Upper lobe of right lung (tissue), 1 donor: ENCODE measurements at regions not wholly inside any gene's neighbourhood (a gene's known extent, or its start where the extent isn't known, plus 50 kb on each side); places are given as distances from the start of the nearest gene placed in this dataset.
A peak's percentile ranks its signal among the peaks of the same experiment; 100 is the strongest.

Experiments used
- ATAC-seq: fragments of 200-7000 bp; cut with Tn5 transposase; one replicate; pipeline ENCODE4 v1.9.1; 2020; ENCODE audit warnings: mild to moderate bottlenecking, moderate library complexity
- DNase-seq: peaks from one replicate; pipeline ENCODE4 v3.0.0-alpha.2; 2020
- H3K27ac ChIP-seq: fragments of 200-600 bp; one replicate; pipeline ENCODE4 v1.8.0; 2022
- H3K27me3 ChIP-seq: fragments of 200-600 bp; one replicate; pipeline ENCODE4 v1.8.0; 2022; ENCODE audit warnings: mild to moderate bottlenecking
- H3K36me3 ChIP-seq: fragments of 200-600 bp; one replicate; pipeline ENCODE4 v1.8.0; 2022
- H3K4me1 ChIP-seq: fragments of 200-600 bp; one replicate; pipeline ENCODE4 v1.8.0; 2022
- H3K4me3 ChIP-seq: fragments of 200-600 bp; one replicate; pipeline ENCODE4 v1.8.0; 2022; ENCODE audit warnings: mild to moderate bottlenecking
- H3K9me3 ChIP-seq: fragments of 200-600 bp; one replicate; pipeline ENCODE4 v1.8.0; 2022
- CTCF ChIP-seq: fragments of 200-600 bp; IDR thresholded peaks from one replicate; pipeline ENCODE4 v1.8.0; 2022; ENCODE audit warnings: antibody characterized with exemption
- intact Hi-C: fragments of 100-400 bp; cut with DNase I; formaldehyde crosslinking; loops from one replicate; pipeline ENCODE4 v1.11.0; 2022
- donor health status: DM: no; HTN: yes; CAD: no; lungs with severe emphysema.

GRCh38 chr18:56299740-56300139 lies 338.7 kb downstream of the TXNL1 start:
- H3K36me3 ChIP-seq: no peaks in the 10 kb centered on the region
- no peaks in the 10 kb centered on the region for H3K27me3 ChIP-seq
- DNase-seq (no peak), ATAC-seq (no peak)
- no peak overlapping the region for H3K27ac ChIP-seq
- TF ChIP-seq CTCF: no peak
- H3K4me3 ChIP-seq: no peak overlapping the region
- intact Hi-C loops: no loop called here
- no peaks in the 10 kb centered on the region for H3K4me1 ChIP-seq
- no peaks in the 10 kb centered on the region for H3K9me3 ChIP-seq

GRCh38 chr18:56298935-56299334 lies 339.5 kb downstream of the TXNL1 start:
- ATAC-seq (no peak), DNase-seq (no peak)
- Histone ChIP-seq H3K36me3 (no peaks in the 10 kb centered on the region), H3K4me1 (no peaks in the 10 kb centered on the region), H3K27ac (no peak overlapping the region), H3K9me3 (no peaks in the 10 kb centered on the region), H3K4me3 (no peak overlapping the region), H3K27me3 (no peaks in the 10 kb centered on the region)
- intact Hi-C loops: no loop called here
- no peak for TF ChIP-seq CTCF

GRCh38 chr18:56296381-56296780 lies 342.0 kb downstream of the TXNL1 start:
- DNase-seq (no peak), ATAC-seq (no peak)
- TF ChIP-seq CTCF: no peak
- Histone ChIP-seq H3K27me3 (no peaks in the 10 kb centered on the region), H3K36me3 (no peaks in the 10 kb centered on the region), H3K4me3 (no peak overlapping the region), H3K9me3 (no peaks in the 10 kb centered on the region), H3K4me1 (no peaks in the 10 kb centered on the region), H3K27ac (no peak overlapping the region)
- intact Hi-C loops: no loop called here

- H3K27ac ChIP-seq: no peak overlapping the region
- no peak overlapping the region for H3K4me3 ChIP-seq
- ATAC-seq (peak; percentile 39), DNase-seq (no peak)
- H3K27me3 ChIP-seq: no peaks in the 10 kb centered on the region
- no peaks in the 10 kb centered on the region for H3K4me1 ChIP-seq
- H3K9me3 ChIP-seq: no peaks in the 10 kb centered on the region
- H3K36me3 ChIP-seq: no peaks in the 10 kb centered on the region
- no peak for TF ChIP-seq CTCF
- intact Hi-C loops: no loop called here
These were observed 343.8 kb downstream of the TXNL1 start for GRCh38 chr18:56294484-56295183.

- no peak for TF ChIP-seq CTCF
- intact Hi-C loops: no loop called here
- Histone ChIP-seq H3K4me3 (no peak overlapping the region), H3K9me3 (no peaks in the 10 kb centered on the region), H3K27ac (no peak overlapping the region), H3K27me3 (no peaks in the 10 kb centered on the region), H3K4me1 (no peaks in the 10 kb centered on the region), H3K36me3 (no peaks in the 10 kb centered on the region)
- ATAC-seq: no peak
- DNase-seq: no peak
These were observed 347.1 kb downstream of the TXNL1 start for GRCh38 chr18:56291294-56291693.

GRCh38 chr18:56289381-56289780 lies 349.0 kb downstream of the TXNL1 start:
- no peak overlapping the region for H3K27ac ChIP-seq
- no peaks in the 10 kb centered on the region for H3K36me3 ChIP-seq
- no peaks in the 10 kb centered on the region for H3K4me1 ChIP-seq
- intact Hi-C loops: no loop called here
- no peak for TF ChIP-seq CTCF
- ATAC-seq: peak; percentile 62
- H3K4me3 ChIP-seq: no peak overlapping the region
- no peaks in the 10 kb centered on the region for H3K9me3 ChIP-seq
- no peaks in the 10 kb centered on the region for H3K27me3 ChIP-seq
- DNase-seq: no peak
